Stimulated activated CD8-positive, alpha-beta memory T cell treated with anti-CD3 and anti-CD28 coated beads, Interleukin-7, amount 100 ng/mL, for 24 hours (primary cell): ENCODE measurements at regions not wholly inside any gene's neighbourhood (a gene's known extent, or its start where the extent isn't known, plus 50 kb on each side); places are given as distances from the start of the nearest gene placed in this dataset.

Source experiments
- DNase-seq: peaks from one replicate; pipeline ENCODE4 v3.0.0-alpha.2; 2020; ENCODE audit warnings: low read depth

DNA sequence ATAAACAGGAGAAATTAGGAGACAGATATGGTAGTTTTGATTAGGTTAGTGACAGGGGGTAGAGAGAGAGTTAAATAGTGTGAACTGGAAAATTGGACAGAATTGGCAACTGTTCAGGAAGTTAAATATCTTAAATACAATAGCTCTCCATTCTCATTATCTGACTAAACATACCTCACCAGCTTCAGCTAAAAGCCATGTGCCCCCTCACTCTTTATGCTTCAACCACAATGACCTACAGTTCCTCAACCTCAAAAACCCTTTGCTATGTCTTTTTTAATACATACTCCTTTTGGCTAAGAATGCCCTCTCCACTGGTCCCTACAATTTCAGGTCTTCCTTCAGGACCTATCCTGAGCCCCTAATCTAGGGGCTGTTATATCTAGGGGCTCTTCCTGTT, 740.2 kb upstream of the ZEB2 start:
- DNase-seq: no peak

DNA sequence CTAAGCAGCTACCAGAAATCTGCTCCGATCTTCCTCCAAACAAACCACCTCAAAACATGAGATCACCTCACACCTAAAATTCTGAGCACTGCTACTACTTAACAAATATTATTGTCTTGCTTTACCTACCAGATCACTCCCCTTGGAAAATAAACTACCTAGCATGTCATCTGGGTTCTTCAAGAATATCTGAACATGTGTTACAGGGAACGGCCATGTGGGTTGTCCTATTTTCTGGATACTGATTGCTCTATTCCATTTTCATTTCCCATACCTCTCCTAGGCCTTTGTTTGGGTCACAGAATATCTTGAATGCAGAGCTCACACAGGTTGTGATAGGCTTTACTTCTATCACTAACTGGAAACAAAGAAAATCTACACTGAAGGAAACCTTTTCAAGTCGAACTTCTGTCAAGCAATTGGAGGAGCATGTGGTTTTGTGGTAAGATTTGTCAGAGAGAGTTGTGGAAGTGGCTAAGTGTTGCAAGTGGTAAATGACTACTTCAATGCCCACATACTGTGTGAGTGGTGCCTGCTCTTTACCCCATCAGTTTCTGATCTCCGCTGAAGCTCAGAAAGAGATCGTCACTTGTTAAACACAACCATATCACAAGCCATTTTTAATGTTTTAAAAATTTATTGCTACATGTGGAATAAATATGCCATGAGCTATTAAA, 739.1 kb upstream of the ZEB2 start:
- no peak for DNase-seq

DNA sequence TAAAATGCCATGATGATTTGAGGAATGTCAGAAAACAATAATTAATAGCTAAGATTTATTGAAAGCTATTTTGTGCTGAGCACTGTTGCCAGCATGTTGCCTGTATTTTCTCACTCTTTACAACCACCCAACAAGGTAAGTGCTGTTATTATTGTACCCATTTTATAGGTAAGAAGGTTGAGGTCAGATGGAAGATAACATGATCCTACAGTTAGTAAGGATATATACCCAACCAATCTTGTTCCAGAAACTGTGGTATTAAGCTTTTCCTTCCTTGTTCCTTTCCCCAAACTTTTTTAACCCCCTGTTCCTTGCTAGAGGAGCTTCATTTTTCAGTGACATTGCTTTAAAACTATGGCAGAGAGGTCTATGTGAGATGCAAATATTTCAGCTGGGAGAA, 738.0 kb upstream of the ZEB2 start:
- DNase-seq: no peak

- no peak for DNase-seq
Observed at GRCh38 chr2:145256551-145256950, 736.6 kb upstream of the ZEB2 start.

- no peak for DNase-seq
Observed at GRCh38 chr2:145254291-145254690, 734.4 kb upstream of the ZEB2 start.

- no peak for DNase-seq
Observed at GRCh38 chr2:145253492-145253891, 733.6 kb upstream of the ZEB2 start.

GRCh38 chr2:145245268-145245870, 725.5 kb upstream of the ZEB2 start:
- DNase-seq: no peak

- DNase-seq: no peak
Observed at GRCh38 chr2:145235312-145235711, 715.4 kb upstream of the ZEB2 start.

- DNase-seq: no peak
Observed at GRCh38 chr2:145230546-145230945, 710.6 kb upstream of the ZEB2 start.

- DNase-seq: no peak
Observed at GRCh38 chr2:145228506-145228905, 708.6 kb upstream of the ZEB2 start.

- DNase-seq: no peak
Observed at GRCh38 chr2:145226901-145227300, 707.0 kb upstream of the ZEB2 start.

DNA sequence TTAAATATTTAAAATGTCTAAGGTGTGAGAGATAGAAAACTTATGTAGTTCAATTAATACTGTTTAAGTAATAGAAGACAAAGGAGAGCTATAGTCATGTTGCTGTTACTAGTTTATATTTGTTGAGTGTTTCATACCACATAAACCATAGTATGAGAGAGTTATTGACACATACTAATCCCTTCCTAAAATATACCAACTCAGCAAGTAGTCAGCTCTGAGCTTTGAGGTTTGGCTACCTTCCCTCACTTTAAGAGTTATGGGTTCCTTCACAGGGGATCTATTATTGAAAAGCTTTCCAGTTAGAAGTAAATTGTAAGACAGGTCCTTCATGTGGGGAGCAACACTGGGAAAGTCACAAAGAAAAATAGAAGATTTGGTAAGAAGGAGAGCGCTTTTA, 701.6 kb upstream of the ZEB2 start:
- no peak for DNase-seq

- no peak for DNase-seq
Observed at GRCh38 chr2:145221032-145221431, 701.1 kb upstream of the ZEB2 start.

GRCh38 chr2:145220496-145220895, 700.6 kb upstream of the ZEB2 start:
- no peak for DNase-seq

- DNase-seq: no peak
Observed at GRCh38 chr2:145207884-145208283, 688.0 kb upstream of the ZEB2 start.

- no peak for DNase-seq
Observed at GRCh38 chr2:145206496-145207281, 686.8 kb upstream of the ZEB2 start.

DNA sequence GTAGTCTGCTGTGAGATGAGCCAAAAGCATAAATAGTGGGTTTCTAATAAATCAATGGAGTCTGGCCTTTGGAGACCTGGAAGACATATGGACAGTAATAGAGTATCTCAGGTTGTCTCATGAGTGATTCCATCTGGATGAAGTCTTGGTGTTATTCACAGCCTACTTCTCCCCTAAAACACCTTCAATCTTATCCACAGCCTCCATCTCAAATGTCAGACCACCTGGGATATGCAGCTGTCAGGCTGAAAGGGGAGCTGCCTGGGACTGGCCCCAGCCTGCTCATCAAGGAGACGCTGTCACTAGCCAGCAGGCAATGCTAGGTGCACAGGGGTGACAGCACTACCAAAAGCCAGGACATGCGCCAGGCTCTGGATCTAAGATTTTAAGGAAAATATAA, 684.0 kb upstream of the ZEB2 start:
- no peak for DNase-seq

DNA sequence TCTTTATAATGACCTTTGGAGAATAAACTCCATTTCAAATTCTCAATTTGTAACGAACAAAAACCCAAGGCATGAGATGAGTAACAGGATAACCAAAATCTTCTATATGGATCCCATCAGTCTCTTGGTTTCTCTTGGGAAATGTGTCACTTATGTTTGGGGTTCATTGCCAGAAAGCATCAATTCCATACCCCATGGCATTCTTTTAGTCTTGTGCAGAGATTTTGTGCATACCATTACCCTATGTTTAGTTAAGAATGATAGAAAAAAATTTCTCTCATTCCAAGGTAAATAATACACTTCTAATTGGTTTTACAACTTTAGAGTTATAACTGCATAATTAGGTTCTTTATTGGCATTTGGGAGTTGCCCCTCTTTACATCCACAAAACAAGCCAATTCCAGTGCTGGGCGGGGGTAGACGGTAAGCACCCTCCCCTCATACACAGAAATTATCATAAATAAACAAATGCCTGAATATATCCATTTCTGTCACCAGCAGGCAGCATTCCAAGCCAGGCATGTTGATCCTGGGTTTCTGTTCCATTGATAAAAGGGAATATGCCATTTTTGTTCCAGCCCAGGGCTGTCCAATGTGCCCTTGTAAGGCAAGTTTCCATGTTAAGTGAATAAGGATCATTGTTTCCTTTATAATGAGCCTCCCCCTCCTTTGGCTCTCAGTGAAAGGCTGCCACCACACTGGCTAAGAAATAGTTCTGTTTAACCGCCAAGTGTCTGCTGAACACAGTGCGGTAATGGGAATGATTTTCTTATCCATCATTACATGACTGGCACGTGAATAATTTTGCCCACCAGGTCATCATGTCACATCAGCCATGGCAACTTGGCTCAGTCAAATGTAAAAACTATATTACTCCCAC, 680.1 kb upstream of the ZEB2 start:
- no peak for DNase-seq

DNA sequence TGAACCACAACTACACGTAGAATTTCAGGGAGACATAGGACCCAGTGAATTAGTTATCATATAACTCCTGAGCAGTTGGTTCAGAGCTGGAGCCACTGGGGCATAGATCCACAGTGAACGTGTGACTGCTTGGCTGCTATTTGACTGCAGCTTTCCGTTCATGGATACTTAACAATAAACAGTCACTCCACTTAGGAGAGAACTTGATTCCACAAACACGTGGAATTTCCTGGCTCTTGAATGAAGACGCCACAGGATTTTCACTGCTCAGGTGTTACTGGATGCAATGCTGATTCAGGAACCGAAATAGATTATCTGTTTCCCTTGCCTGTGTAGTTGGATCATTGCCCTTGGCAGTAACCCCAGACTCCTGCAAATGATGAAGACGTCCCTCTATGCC, 679.1 kb upstream of the ZEB2 start:
- no peak for DNase-seq

- DNase-seq: no peak
Observed at GRCh38 chr2:145198555-145198954, 678.6 kb upstream of the ZEB2 start.

- no peak for DNase-seq
Observed at GRCh38 chr2:145197944-145198343, 678.0 kb upstream of the ZEB2 start.

- DNase-seq: no peak
Observed at GRCh38 chr2:145194673-145195072, 674.8 kb upstream of the ZEB2 start.
